Lower leg skin (tissue), 3 donors: ENCODE measurements at regions not wholly inside any gene's neighbourhood (a gene's known extent, or its start where the extent isn't known, plus 50 kb on each side); places are given as distances from the start of the nearest gene placed in this dataset.

Experiments
- POLR2A ChIP-seq, 2 donors: fragments of 450-650 bp; IDR thresholded peaks; one replicate each; pipeline ENCODE4 v1.6.1; 2016 to 2017; ENCODE audit warnings: antibody characterized with exemption in 2 of 2, mild to moderate bottlenecking in 1 of 2, moderate library complexity in 1 of 2
- TF ChIP-seq, protein P1 (sequence below), 3 donors: fragments of 450-650 bp; IDR thresholded peaks; one replicate each; pipeline ENCODE4 v1.5.1; 2016; ENCODE audit warnings: antibody characterized with exemption in 3 of 3, mild to moderate bottlenecking in 3 of 3, moderate library complexity in 2 of 3

DNA sequence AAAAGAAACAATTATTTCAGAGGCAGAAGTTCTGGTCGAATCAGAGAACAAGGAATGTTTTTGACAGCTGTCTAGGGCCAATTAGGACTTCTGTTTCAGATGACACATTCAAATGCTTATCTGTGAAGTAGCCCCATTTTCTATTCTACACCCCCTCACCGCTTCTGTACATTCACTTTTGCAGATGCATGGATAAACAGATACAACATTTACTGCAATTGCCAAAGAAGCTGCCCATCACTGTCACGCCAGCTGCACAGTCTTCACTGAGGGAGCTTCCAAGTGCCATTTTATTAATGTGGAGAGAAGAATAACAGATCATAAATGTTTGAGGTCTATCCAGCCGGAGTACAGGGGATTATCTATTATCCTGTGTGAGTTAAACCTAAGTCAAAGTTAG lies 426.8 kb upstream of the ARID1B start:
- TF ChIP-seq POLR2A (IDR thresholded peaks at IDR 0.05): no peak
- TF ChIP-seq, protein P1, sequence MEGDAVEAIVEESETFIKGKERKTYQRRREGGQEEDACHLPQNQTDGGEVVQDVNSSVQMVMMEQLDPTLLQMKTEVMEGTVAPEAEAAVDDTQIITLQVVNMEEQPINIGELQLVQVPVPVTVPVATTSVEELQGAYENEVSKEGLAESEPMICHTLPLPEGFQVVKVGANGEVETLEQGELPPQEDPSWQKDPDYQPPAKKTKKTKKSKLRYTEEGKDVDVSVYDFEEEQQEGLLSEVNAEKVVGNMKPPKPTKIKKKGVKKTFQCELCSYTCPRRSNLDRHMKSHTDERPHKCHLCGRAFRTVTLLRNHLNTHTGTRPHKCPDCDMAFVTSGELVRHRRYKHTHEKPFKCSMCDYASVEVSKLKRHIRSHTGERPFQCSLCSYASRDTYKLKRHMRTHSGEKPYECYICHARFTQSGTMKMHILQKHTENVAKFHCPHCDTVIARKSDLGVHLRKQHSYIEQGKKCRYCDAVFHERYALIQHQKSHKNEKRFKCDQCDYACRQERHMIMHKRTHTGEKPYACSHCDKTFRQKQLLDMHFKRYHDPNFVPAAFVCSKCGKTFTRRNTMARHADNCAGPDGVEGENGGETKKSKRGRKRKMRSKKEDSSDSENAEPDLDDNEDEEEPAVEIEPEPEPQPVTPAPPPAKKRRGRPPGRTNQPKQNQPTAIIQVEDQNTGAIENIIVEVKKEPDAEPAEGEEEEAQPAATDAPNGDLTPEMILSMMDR (IDR thresholded peaks at IDR 0.05): no peak
